HUES64 (cell line): ENCODE measurements at regions not wholly inside any gene's neighbourhood (a gene's known extent, or its start where the extent isn't known, plus 50 kb on each side); places are given as distances from the start of the nearest gene placed in this dataset.
"Not testable (repeated sequence)": the region's sequence is repeated elsewhere in the genome, so short reads cannot be mapped to it uniquely, and the experiment has no call there.

ENCODE experiments used
- H3K27ac ChIP-seq: 2 replicates; pipeline ENCODE4 v1.7.0; 2013; ENCODE audit warnings: low read depth, low read length, inconsistent platforms
- H3K27me3 ChIP-seq: 2 replicates; pipeline ENCODE4 v1.6.1; 2013; ENCODE audit warnings: mild to moderate bottlenecking, low read length; ENCODE audit not compliant: insufficient read depth
- H3K36me3 ChIP-seq: 2 replicates; pipeline ENCODE4 v1.6.1; 2013; ENCODE audit warnings: mild to moderate bottlenecking, low read length; ENCODE audit not compliant: insufficient read depth
- H3K4me1 ChIP-seq: 2 replicates; pipeline ENCODE4 v1.6.1; 2013; ENCODE audit warnings: mild to moderate bottlenecking, low read length, moderate library complexity; ENCODE audit not compliant: insufficient read depth
- H3K4me3 ChIP-seq: 2 replicates; pipeline ENCODE4 v1.5.1; 2013; ENCODE audit warnings: mild to moderate bottlenecking, low read length, moderate library complexity
- H3K9ac ChIP-seq: 2 replicates; pipeline ENCODE4 v1.6.1; 2013; ENCODE audit warnings: mild to moderate bottlenecking, low read depth, low read length
- H3K9me3 ChIP-seq: 2 replicates; pipeline ENCODE4 v1.6.1; 2013; ENCODE audit warnings: low read depth, low read length; ENCODE audit not compliant: insufficient read depth
- WGBS: fragments of 150-250, 120-280 bp; methylation state at CpG from one replicate; pipeline ENCODE4 v1.1.7; 2013; ENCODE audit warnings: missing lambda C conversion rate; 5-methylcytosine and 5-hydroxymethylcytosine counted together

- no peak overlapping the region for H3K4me3 ChIP-seq
- no peaks in the 10 kb centered on the region for H3K36me3 ChIP-seq
- 96% methylated on average over 3 of the region's 4 CpGs for WGBS
Observed at GRCh38 chrX:130467936-130468335, 66.1 kb downstream of the RBMX2 start.

GRCh38 chrX:130468395-130468923, 66.7 kb downstream of the RBMX2 start:
- Histone ChIP-seq H3K4me3 (no peak overlapping the region), H3K9me3 (no peaks in the 10 kb centered on the region), H3K27me3 (no peaks in the 10 kb centered on the region), H3K36me3 (no peaks in the 10 kb centered on the region), H3K27ac (no peak overlapping the region), H3K4me1 (no peaks in the 10 kb centered on the region), H3K9ac (no peak overlapping the region)
- 88% methylated on average over 3 of the region's 3 CpGs for WGBS

More at GRCh38 chrX:130467936-130468335, 66.1 kb downstream of the RBMX2 start:
- Histone ChIP-seq H3K27ac (no peak overlapping the region), H3K9ac (no peak overlapping the region), H3K4me1 (no peaks in the 10 kb centered on the region), H3K9me3 (no peaks in the 10 kb centered on the region), H3K27me3 (no peaks in the 10 kb centered on the region)

GRCh38 chrX:130482871-130483270, 81.1 kb downstream of the RBMX2 start:
- Histone ChIP-seq H3K4me1 (no peaks in the 10 kb centered on the region), H3K27ac (no peak overlapping the region), H3K9me3 (no peaks in the 10 kb centered on the region), H3K9ac (no peak overlapping the region), H3K4me3 (no peak overlapping the region), H3K36me3 (no peaks in the 10 kb centered on the region), H3K27me3 (no peaks in the 10 kb centered on the region)
- 97% methylated on average over 2 of the region's 2 CpGs for WGBS

- no CpG with 5 or more reads among the region's 1 CpG for WGBS
- H3K9me3 ChIP-seq, result no peaks in the 10 kb centered on the region
- H3K4me3 ChIP-seq, result no peak overlapping the region
- no peaks in the 10 kb centered on the region for H3K4me1 ChIP-seq
- H3K27me3 ChIP-seq, result no peaks in the 10 kb centered on the region
- no peak overlapping the region for H3K9ac ChIP-seq
- no peaks in the 10 kb centered on the region for H3K36me3 ChIP-seq
- H3K27ac ChIP-seq, result no peak overlapping the region
Observed at GRCh38 chrX:130485870-130486269, 84.1 kb downstream of the RBMX2 start.

- H3K9ac ChIP-seq, H3K9me3 ChIP-seq, H3K27ac ChIP-seq, H3K27me3 ChIP-seq, H3K4me1 ChIP-seq, H3K36me3 ChIP-seq, H3K4me3 ChIP-seq: not testable (repeated sequence)
- WGBS, result 96% methylated on average over 8 of the region's 10 CpGs
Observed at GRCh38 chrX:130495502-130495901, 93.7 kb downstream of the RBMX2 start.

GRCh38 chrX:130497531-130497930, 95.7 kb downstream of the RBMX2 start:
- Histone ChIP-seq H3K36me3 (no peaks in the 10 kb centered on the region), H3K9ac (no peak overlapping the region), H3K4me1 (no peaks in the 10 kb centered on the region), H3K4me3 (no peak overlapping the region), H3K27me3 (no peaks in the 10 kb centered on the region), H3K9me3 (no peaks in the 10 kb centered on the region), H3K27ac (no peak overlapping the region)
- WGBS, result 75% methylated on average over 2 of the region's 2 CpGs

- Histone ChIP-seq H3K9me3 (no peaks in the 10 kb centered on the region), H3K4me1 (no peaks in the 10 kb centered on the region), H3K36me3 (no peaks in the 10 kb centered on the region), H3K27me3 (no peaks in the 10 kb centered on the region), H3K4me3 (no peak overlapping the region), H3K27ac (no peak overlapping the region), H3K9ac (no peak overlapping the region)
- WGBS, result 88% methylated on average over 1 of the region's 1 CpG
Observed at GRCh38 chrX:130498653-130499274, 97.0 kb downstream of the RBMX2 start.

- H3K9ac ChIP-seq, result no peak overlapping the region
- no peak overlapping the region for H3K4me3 ChIP-seq
- H3K27me3 ChIP-seq, result no peaks in the 10 kb centered on the region; the same call in 1 of the 2 replicates
- H3K27ac ChIP-seq, result no peak overlapping the region
- 85% methylated on average over 3 of the region's 3 CpGs for WGBS
- H3K4me1 ChIP-seq, result no peaks in the 10 kb centered on the region
- no peaks in the 10 kb centered on the region for H3K36me3 ChIP-seq
- no peaks in the 10 kb centered on the region for H3K9me3 ChIP-seq
Observed at GRCh38 chrX:130502016-130502570, 100.3 kb downstream of the RBMX2 start.

- H3K27ac ChIP-seq, result no peak overlapping the region
- 91% methylated on average over 2 of the region's 2 CpGs for WGBS
- no peaks in the 10 kb centered on the region for H3K36me3 ChIP-seq
- no peaks in the 10 kb centered on the region for H3K9me3 ChIP-seq
- no peaks in the 10 kb centered on the region for H3K4me1 ChIP-seq
- no peaks in the 10 kb centered on the region; the same call in 1 of the 2 replicates for H3K27me3 ChIP-seq
- no peak overlapping the region for H3K4me3 ChIP-seq
- no peak overlapping the region for H3K9ac ChIP-seq
Observed at GRCh38 chrX:130504019-130504418, 102.2 kb downstream of the RBMX2 start.

GRCh38 chrX:130507015-130507414, 105.2 kb downstream of the RBMX2 start:
- H3K27me3 ChIP-seq, result no peaks in the 10 kb centered on the region; the same call in 1 of the 2 replicates
- no peaks in the 10 kb centered on the region for H3K9me3 ChIP-seq
- 92% methylated on average over 2 of the region's 2 CpGs for WGBS
- no peaks in the 10 kb centered on the region for H3K36me3 ChIP-seq
- no peak overlapping the region for H3K4me3 ChIP-seq
- no peak overlapping the region for H3K9ac ChIP-seq
- no peaks in the 10 kb centered on the region for H3K4me1 ChIP-seq
- no peak overlapping the region for H3K27ac ChIP-seq

- H3K27ac ChIP-seq, result not testable (repeated sequence)
- WGBS, result 88% methylated on average over 3 of the region's 3 CpGs
Observed at GRCh38 chrX:130512534-130512933, 110.7 kb downstream of the RBMX2 start.

More at GRCh38 chrX:130512534-130512933, 110.7 kb downstream of the RBMX2 start:
- H3K9me3 ChIP-seq, H3K4me3 ChIP-seq, H3K4me1 ChIP-seq, H3K36me3 ChIP-seq, H3K27me3 ChIP-seq, H3K9ac ChIP-seq: not testable (repeated sequence)
